Ishikawa (cell line): ENCODE measurements at regions not wholly inside any gene's neighbourhood (a gene's known extent, or its start where the extent isn't known, plus 50 kb on each side); places are given as distances from the start of the nearest gene placed in this dataset.

Experiments used
- CEBPB ChIP-seq: IDR thresholded peaks from 2 replicates; pipeline ENCODE4 v1.6.1; 2012
- CREB1 ChIP-seq: IDR thresholded peaks from 2 replicates; pipeline ENCODE4 v1.6.1; 2012; ENCODE audit warnings: low read depth
- EGR1 ChIP-seq: IDR thresholded peaks from 2 replicates; pipeline ENCODE4 v1.6.1; 2012
- EP300 ChIP-seq: IDR thresholded peaks from 2 replicates; pipeline ENCODE4 v1.6.1; 2012; ENCODE audit warnings: borderline replicate concordance
- FOXM1 ChIP-seq: IDR thresholded peaks from 2 replicates; pipeline ENCODE4 v1.6.1; 2012; ENCODE audit warnings: low read depth, borderline replicate concordance
- NFIC ChIP-seq: IDR thresholded peaks from 2 replicates; pipeline ENCODE4 v1.6.1; 2012
- RAD21 ChIP-seq: IDR thresholded peaks from 2 replicates; pipeline ENCODE4 v1.6.1; 2012; ENCODE audit warnings: low read depth
- TAF1 ChIP-seq: IDR thresholded peaks from 2 replicates; pipeline ENCODE4 v1.6.1; 2012; ENCODE audit warnings: low read depth, mild to moderate bottlenecking
- TCF12 ChIP-seq: IDR thresholded peaks from 2 replicates; pipeline ENCODE4 v1.6.1; 2012; ENCODE audit warnings: low read depth
- TEAD4 ChIP-seq: IDR thresholded peaks from 2 replicates; pipeline ENCODE4 v1.6.1; 2012
- YY1 ChIP-seq: IDR thresholded peaks from 2 replicates; pipeline ENCODE4 v1.6.1; 2012; ENCODE audit warnings: low read depth
- ZBTB7A ChIP-seq: IDR thresholded peaks from 2 replicates; pipeline ENCODE4 v1.6.1; 2012; ENCODE audit warnings: low read depth
- TF ChIP-seq, protein P1 (sequence below): IDR thresholded peaks from 2 replicates; pipeline ENCODE4 v1.6.1; 2012
- TF ChIP-seq, protein P2 (sequence below): IDR thresholded peaks from 2 replicates; pipeline ENCODE4 v1.6.1; 2012; ENCODE audit warnings: low read depth, mild to moderate bottlenecking
- TF ChIP-seq, protein P3 (sequence below): IDR thresholded peaks from 2 replicates; pipeline ENCODE4 v1.6.1; 2012

DNA sequence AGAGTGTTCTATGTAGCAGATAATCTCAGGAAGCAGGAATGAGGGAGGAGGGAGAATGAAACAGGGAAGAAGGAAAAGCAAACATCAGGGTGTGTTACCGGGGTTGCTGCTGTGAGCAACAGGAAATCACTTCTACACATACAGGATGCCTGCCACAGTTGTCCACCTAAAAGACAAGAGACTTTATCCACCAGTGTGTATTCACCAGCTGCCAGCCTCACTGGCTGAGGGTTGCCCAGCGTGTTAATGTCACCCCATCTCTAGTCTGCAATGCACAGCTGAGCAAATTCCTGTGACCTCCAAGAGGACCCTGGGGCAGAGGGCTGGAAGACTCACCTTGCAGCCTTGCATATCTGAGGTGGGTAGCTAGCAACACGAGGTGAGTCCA, 183.7 kb downstream of the GPAM start:
- TF ChIP-seq RAD21 (no peak), EP300 (no peak)

DNA sequence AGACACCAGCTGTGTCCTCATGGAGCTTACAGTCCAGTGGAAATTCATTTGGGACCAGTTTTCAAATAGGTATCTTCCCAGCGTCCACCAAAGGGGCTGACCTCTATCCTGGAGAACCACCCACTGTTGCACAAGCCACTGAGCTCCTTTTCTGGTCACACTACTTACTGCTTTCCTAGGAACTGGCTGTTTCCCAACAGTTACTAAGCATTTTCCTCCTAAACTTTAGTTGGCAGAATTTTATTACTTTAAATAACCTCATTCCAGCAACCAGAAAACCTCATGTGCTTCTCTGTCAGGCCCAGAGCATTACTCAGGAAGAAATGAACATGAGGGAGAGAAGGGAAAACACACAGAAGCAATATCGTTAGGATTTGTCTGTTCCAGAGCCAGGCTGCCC, 183.1 kb downstream of the GPAM start:
- TF ChIP-seq EGR1 (no peak), EP300 (no peak), FOXM1 (no peak), TAF1 (no peak), CEBPB (no peak), RAD21 (no peak)

DNA sequence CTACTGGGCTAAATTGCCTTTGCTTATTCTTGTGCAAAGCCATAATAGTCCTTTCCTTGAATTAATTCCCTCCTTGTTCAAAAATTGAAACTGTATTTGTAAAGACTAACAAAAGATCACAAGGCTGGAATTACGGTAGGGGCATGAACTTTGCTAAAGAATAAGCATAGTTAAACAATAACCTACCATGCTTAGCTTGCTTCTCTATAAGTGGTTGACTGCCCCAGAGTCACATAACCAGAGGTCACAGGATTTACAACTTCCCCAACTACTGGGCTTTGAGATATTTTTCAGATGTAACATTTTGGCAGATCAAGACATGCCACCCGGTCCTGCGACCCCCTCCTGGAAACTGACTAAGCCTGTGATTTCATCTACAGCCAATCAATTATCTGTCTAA, 181.4 kb downstream of the GPAM start:
- no peak for TF ChIP-seq TEAD4
- no peak for TF ChIP-seq CEBPB
- TF ChIP-seq TCF12: no peak
- TF ChIP-seq ZBTB7A: no peak
- no peak for TF ChIP-seq FOXM1
- no peak for TF ChIP-seq EGR1
- TF ChIP-seq YY1: no peak
- TF ChIP-seq, protein P1, sequence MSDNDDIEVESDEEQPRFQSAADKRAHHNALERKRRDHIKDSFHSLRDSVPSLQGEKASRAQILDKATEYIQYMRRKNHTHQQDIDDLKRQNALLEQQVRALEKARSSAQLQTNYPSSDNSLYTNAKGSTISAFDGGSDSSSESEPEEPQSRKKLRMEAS: no peak
- TF ChIP-seq TAF1: no peak
- TF ChIP-seq, protein P2, sequence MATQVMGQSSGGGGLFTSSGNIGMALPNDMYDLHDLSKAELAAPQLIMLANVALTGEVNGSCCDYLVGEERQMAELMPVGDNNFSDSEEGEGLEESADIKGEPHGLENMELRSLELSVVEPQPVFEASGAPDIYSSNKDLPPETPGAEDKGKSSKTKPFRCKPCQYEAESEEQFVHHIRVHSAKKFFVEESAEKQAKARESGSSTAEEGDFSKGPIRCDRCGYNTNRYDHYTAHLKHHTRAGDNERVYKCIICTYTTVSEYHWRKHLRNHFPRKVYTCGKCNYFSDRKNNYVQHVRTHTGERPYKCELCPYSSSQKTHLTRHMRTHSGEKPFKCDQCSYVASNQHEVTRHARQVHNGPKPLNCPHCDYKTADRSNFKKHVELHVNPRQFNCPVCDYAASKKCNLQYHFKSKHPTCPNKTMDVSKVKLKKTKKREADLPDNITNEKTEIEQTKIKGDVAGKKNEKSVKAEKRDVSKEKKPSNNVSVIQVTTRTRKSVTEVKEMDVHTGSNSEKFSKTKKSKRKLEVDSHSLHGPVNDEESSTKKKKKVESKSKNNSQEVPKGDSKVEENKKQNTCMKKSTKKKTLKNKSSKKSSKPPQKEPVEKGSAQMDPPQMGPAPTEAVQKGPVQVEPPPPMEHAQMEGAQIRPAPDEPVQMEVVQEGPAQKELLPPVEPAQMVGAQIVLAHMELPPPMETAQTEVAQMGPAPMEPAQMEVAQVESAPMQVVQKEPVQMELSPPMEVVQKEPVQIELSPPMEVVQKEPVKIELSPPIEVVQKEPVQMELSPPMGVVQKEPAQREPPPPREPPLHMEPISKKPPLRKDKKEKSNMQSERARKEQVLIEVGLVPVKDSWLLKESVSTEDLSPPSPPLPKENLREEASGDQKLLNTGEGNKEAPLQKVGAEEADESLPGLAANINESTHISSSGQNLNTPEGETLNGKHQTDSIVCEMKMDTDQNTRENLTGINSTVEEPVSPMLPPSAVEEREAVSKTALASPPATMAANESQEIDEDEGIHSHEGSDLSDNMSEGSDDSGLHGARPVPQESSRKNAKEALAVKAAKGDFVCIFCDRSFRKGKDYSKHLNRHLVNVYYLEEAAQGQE: no peak
- no peak for TF ChIP-seq CREB1
- TF ChIP-seq NFIC: no peak
- no peak for TF ChIP-seq EP300
- TF ChIP-seq, protein P3, sequence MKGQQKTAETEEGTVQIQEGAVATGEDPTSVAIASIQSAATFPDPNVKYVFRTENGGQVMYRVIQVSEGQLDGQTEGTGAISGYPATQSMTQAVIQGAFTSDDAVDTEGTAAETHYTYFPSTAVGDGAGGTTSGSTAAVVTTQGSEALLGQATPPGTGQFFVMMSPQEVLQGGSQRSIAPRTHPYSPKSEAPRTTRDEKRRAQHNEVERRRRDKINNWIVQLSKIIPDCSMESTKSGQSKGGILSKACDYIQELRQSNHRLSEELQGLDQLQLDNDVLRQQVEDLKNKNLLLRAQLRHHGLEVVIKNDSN: no peak
- no peak for TF ChIP-seq RAD21

DNA sequence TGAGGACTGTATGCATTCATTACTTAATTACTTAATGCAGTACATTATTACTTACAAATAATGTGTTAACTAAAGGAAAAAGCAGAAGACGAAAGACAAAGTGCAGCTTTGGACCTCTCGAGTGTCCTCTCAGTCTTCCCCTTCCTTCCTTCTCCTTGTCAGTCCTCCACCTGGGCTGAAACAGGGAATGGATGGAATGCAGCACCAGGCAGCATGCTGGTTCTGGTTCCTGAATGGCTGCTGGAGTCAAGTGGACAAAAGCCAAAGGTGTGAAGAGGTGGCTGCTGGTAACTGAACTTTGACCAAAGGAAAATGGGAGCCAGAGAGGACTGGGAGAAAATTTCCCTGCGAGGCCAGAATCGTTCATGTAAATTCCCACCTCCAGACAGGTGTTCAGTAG, 179.5 kb downstream of the GPAM start:
- TF ChIP-seq, protein P2: no peak
- TF ChIP-seq, protein P3: no peak
- no peak for TF ChIP-seq TCF12
- TF ChIP-seq FOXM1: no peak
- TF ChIP-seq EP300: no peak
- no peak for TF ChIP-seq YY1
- TF ChIP-seq CREB1: no peak
- TF ChIP-seq RAD21: no peak
- TF ChIP-seq TAF1: no peak
- no peak for TF ChIP-seq NFIC
- TF ChIP-seq ZBTB7A: no peak
- no peak for TF ChIP-seq EGR1
- TF ChIP-seq, protein P1: no peak
- TF ChIP-seq CEBPB: no peak

DNA sequence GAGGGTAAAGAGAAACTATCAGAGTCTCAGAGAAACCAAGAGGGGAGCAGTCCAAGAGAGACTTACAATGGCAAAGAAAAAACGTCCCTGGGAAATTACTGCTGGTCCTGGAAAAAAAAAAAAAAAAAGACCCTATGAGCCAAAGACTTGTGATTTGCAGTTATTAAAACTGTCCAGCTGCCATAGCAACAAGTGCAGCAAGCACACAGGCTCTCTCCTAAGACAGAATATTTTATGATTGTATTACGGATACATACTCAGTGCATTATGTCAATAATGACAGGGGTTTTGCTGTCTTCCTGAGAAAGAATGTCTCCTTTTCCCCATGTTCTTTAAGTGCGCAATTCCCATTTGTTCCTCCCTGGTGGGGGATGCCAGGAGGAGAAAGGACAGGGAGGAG, 178.5 kb downstream of the GPAM start:
- no peak for TF ChIP-seq EGR1
- no peak for TF ChIP-seq RAD21
- TF ChIP-seq, protein P3: no peak
- no peak for TF ChIP-seq EP300
- TF ChIP-seq NFIC: no peak
- no peak for TF ChIP-seq TCF12
- TF ChIP-seq CREB1: no peak
- no peak for TF ChIP-seq TEAD4
- TF ChIP-seq TAF1: no peak
- TF ChIP-seq YY1: no peak

DNA sequence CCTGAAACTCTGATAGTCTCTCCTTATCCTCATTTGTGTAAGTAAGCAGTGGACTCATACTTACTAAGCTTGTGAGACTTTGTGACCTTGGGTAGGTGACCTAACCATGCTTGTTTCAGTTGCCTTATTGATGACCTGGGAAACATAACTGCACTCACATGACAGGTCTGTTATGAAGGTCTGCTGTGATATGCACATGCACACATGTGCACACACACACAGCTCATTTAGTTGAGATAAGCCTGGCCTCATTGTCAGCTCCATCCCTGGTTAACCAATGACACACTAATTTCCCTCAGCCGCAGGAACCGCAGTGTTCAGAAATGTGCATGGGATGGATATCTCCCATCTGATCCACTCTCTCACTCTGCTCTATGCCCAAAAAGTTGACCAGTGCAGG, 177.2 kb downstream of the GPAM start:
- TF ChIP-seq TCF12 (no peak), TEAD4 (no peak), EP300 (no peak), NFIC (no peak), CREB1 (no peak), CEBPB (no peak), FOXM1 (no peak), YY1 (no peak), TAF1 (no peak), EGR1 (no peak), RAD21 (no peak), ZBTB7A (no peak)
- TF ChIP-seq, protein P2: no peak
- TF ChIP-seq, protein P1: no peak
- TF ChIP-seq, protein P3: no peak
